DND-41 (cell line): ENCODE measurements at regions not wholly inside any gene's neighbourhood (a gene's known extent, or its start where the extent isn't known, plus 50 kb on each side); places are given as distances from the start of the nearest gene placed in this dataset.

ENCODE experiments used
- ATAC-seq: fragments of 200-7000 bp; cut with Tn5 transposase; 3 replicates; pipeline ENCODE4 v1.9.1; 2021; ENCODE audit warnings: low read depth; ENCODE audit not compliant: insufficient read depth
- DNase-seq: peaks from one replicate; pipeline ENCODE4 v3.0.0-alpha.2; 2020
- H2AFZ ChIP-seq: 2 replicates; pipeline ENCODE4 v1.6.0; 2012; ENCODE audit warnings: low read depth, low read length
- H3K27ac ChIP-seq: 2 replicates; pipeline ENCODE4 v1.5.1; 2012; ENCODE audit warnings: low read length, inconsistent platforms
- H3K27me3 ChIP-seq: fragments of 200-600 bp; sonication (generic); 2 replicates; pipeline ENCODE4 v1.6.0; 2012; ENCODE audit warnings: low read length, mild to moderate bottlenecking, inconsistent platforms; ENCODE audit not compliant: insufficient read depth, poor library complexity
- H3K36me3 ChIP-seq: 2 replicates; pipeline ENCODE4 v1.5.1; 2012; ENCODE audit warnings: low read length, inconsistent platforms; ENCODE audit not compliant: insufficient read depth
- H3K4me1 ChIP-seq: 2 replicates; pipeline ENCODE4 v1.5.1; 2012; ENCODE audit warnings: mild to moderate bottlenecking, low read length; ENCODE audit not compliant: insufficient read depth
- H3K4me2 ChIP-seq: 2 replicates; pipeline ENCODE4 v1.6.0; 2012; ENCODE audit warnings: mild to moderate bottlenecking, moderate library complexity, low read length, inconsistent platforms; ENCODE audit not compliant: insufficient read depth
- H3K4me3 ChIP-seq, 2 experiments: fragments of 200-600 bp in 1 of 2; shearing (Covaris generic) in 1 of 2; 2 replicates each; pipeline ENCODE4 v1.5.1; 2012 to 2016; ENCODE audit warnings: inconsistent platforms in 2 of 2, low read length in 2 of 2, mild to moderate bottlenecking in 2 of 2, low read depth in 1 of 2, moderate library complexity in 1 of 2
- H3K79me2 ChIP-seq: 2 replicates; pipeline ENCODE4 v1.6.0; 2012; ENCODE audit warnings: low read length, inconsistent platforms; ENCODE audit not compliant: insufficient read depth
- H3K9ac ChIP-seq: 2 replicates; pipeline ENCODE4 v1.6.0; 2012; ENCODE audit warnings: low read depth, mild to moderate bottlenecking, inconsistent platforms, low read length, moderate library complexity
- H3K9me3 ChIP-seq: 2 replicates; pipeline ENCODE4 v1.5.1; 2012; ENCODE audit warnings: low read length, moderate library complexity, mild to moderate bottlenecking, inconsistent platforms; ENCODE audit not compliant: insufficient read depth, severe bottlenecking
- H4K20me1 ChIP-seq: 2 replicates; pipeline ENCODE4 v1.6.0; 2012; ENCODE audit warnings: low read length; ENCODE audit not compliant: insufficient read depth
- CTCF ChIP-seq: IDR thresholded peaks from 2 replicates; pipeline ENCODE4 v1.5.1; 2012; ENCODE audit warnings: borderline replicate concordance, low read length, moderate library complexity, mild to moderate bottlenecking; ENCODE audit not compliant: poor library complexity, severe bottlenecking; ENCODE audit errors: extremely low read depth
- EZH2 ChIP-seq: IDR thresholded peaks from 3 replicates; pipeline ENCODE4 v1.6.1; 2012; ENCODE audit warnings: borderline replicate concordance, low read depth, mild to moderate bottlenecking, moderate library complexity, low read length, inconsistent platforms; ENCODE audit not compliant: severe bottlenecking

- H4K20me1 ChIP-seq: no peaks in the 10 kb centered on the region
- H3K27ac ChIP-seq: no peak overlapping the region
- no peaks in the 10 kb centered on the region for H3K79me2 ChIP-seq
- H3K9ac ChIP-seq: no peak overlapping the region
- no peaks in the 10 kb centered on the region for H3K9me3 ChIP-seq
- no peak overlapping the region for H3K4me3 ChIP-seq
- H3K4me1 ChIP-seq: no peaks in the 10 kb centered on the region
- no peak for DNase-seq
- no peak for ATAC-seq
- no peak for TF ChIP-seq CTCF
- no peak overlapping the region for H2AFZ ChIP-seq
- H3K4me2 ChIP-seq: no peak overlapping the region
- no peaks in the 10 kb centered on the region for H3K36me3 ChIP-seq
- H3K27me3 ChIP-seq: no peaks in the 10 kb centered on the region
These were observed 132.3 kb downstream of the FCRL5 start for GRCh38 chr1:157419845-157420542.

- ATAC-seq (no peak), DNase-seq (no peak)
- no peaks in the 10 kb centered on the region for H3K4me1 ChIP-seq
- H3K9ac ChIP-seq: no peak overlapping the region
- H3K36me3 ChIP-seq: no peaks in the 10 kb centered on the region
- H3K79me2 ChIP-seq: no peaks in the 10 kb centered on the region
- no peak overlapping the region for H3K27ac ChIP-seq
- H3K27me3 ChIP-seq: no peaks in the 10 kb centered on the region
- H3K4me3 ChIP-seq: no peak overlapping the region
- no peaks in the 10 kb centered on the region for H4K20me1 ChIP-seq
- H3K4me2 ChIP-seq: no peak overlapping the region
- no peaks in the 10 kb centered on the region for H3K9me3 ChIP-seq
- no peak for TF ChIP-seq EZH2
- no peak for TF ChIP-seq CTCF
- H2AFZ ChIP-seq: no peak overlapping the region
These were observed 133.7 kb downstream of the FCRL5 start for GRCh38 chr1:157418659-157419058.

GRCh38 chr1:157418231-157418630, 134.1 kb downstream of the FCRL5 start:
- ATAC-seq: no peak
- Histone ChIP-seq H3K4me3 (no peak overlapping the region), H3K79me2 (no peaks in the 10 kb centered on the region), H4K20me1 (no peaks in the 10 kb centered on the region), H3K36me3 (no peaks in the 10 kb centered on the region), H3K4me2 (no peak overlapping the region), H3K27me3 (no peaks in the 10 kb centered on the region), H3K9me3 (no peaks in the 10 kb centered on the region), H3K27ac (no peak overlapping the region), H2AFZ (no peak overlapping the region), H3K4me1 (no peaks in the 10 kb centered on the region), H3K9ac (no peak overlapping the region)
- no peak for DNase-seq
- TF ChIP-seq CTCF (no peak), EZH2 (no peak)

- H3K9ac ChIP-seq: no peak overlapping the region
- H2AFZ ChIP-seq: no peak overlapping the region
- no peaks in the 10 kb centered on the region for H3K27me3 ChIP-seq
- ATAC-seq (no peak), DNase-seq (no peak)
- no peaks in the 10 kb centered on the region for H3K4me1 ChIP-seq
- H3K4me3 ChIP-seq: no peak overlapping the region
- H3K36me3 ChIP-seq: no peaks in the 10 kb centered on the region
- no peaks in the 10 kb centered on the region for H4K20me1 ChIP-seq
- TF ChIP-seq EZH2 (no peak), CTCF (no peak)
- H3K9me3 ChIP-seq: no peaks in the 10 kb centered on the region
- H3K79me2 ChIP-seq: no peaks in the 10 kb centered on the region
- no peak overlapping the region for H3K4me2 ChIP-seq
- H3K27ac ChIP-seq: no peak overlapping the region
These were observed 136.7 kb downstream of the FCRL5 start for GRCh38 chr1:157415661-157416060.
